ENCODE measurements at regions not wholly inside any gene's neighbourhood (a gene's known extent, or its start where the extent isn't known, plus 50 kb on each side); places are given as distances from the start of the nearest gene placed in this dataset.

- Histone ChIP-seq H3K4me1 (replicated peaks in 1 of 2; ENCODE audit: control insufficient read depth in 2 of 2, insufficient read depth in 2 of 2, low read length in 2 of 2) (no peaks in the 10 kb centered on the region), H3K27ac (ENCODE audit: extremely low read depth, low read depth, low read length) (no peak overlapping the region), H3K79me2 (ENCODE audit: control insufficient read depth, insufficient read depth, low read length) (no peaks in the 10 kb centered on the region), H3K27me3 (ENCODE audit: control insufficient read depth in 2 of 2, insufficient read depth in 2 of 2, low read length in 2 of 2) (peaks cover 34 to 51% of the 10 kb centered on the region in 2 experiments; a peak in 3 of 5 replicates), H3K4me3 (no peak overlapping the region), H4K20me1 (replicated peaks; ENCODE audit: control insufficient read depth, insufficient read depth, low read length) (no peaks in the 10 kb centered on the region; the same call in 1 of the 2 replicates), H3K9ac (ENCODE audit: insufficient read depth in 1 of 2, low read depth in 2 of 2, low read length in 2 of 2) (no peak overlapping the region), H3K9me3 (replicated peaks; ENCODE audit: control insufficient read depth, insufficient read depth, low read depth, low read length) (no peaks in the 10 kb centered on the region), H3K4me2 (ENCODE audit: insufficient read depth, low read length) (no peak overlapping the region), H3K9me1 (ENCODE audit: control insufficient read depth, insufficient read depth, low read length) (no peaks in the 10 kb centered on the region), H2AFZ (ENCODE audit: low read depth, low read length) (no peak overlapping the region), H3K36me3 (ENCODE audit: control insufficient read depth, insufficient read depth, low read length) (no peaks in the 10 kb centered on the region)
- intact Hi-C loops (cut with micrococcal nuclease) = no loop called here
- ChIA-PET CTCF (ENCODE audit: low intra/inter-chr PET ratio) (no interaction called here), POLR2A (interaction anchor here (0.6 kb wide), 1 partner anchor 10 kb away, joined by 3 read pairs; no protein-coding TSS in a partner anchor)
- 2% methylated on average over 4 of the region's 4 CpGs for WGBS (ENCODE audit: insufficient coverage, low coverage, missing lambda C conversion rate)
- in situ Hi-C loops (cut with MboI) = no loop called here
- DNase-seq (ENCODE audit: extremely low read depth in 1 of 4, low spot score in 3 of 4) (no peak), FAIRE-seq (no peak), ATAC-seq (no peak)
- BruUV-seq (replicated peaks) = no TSS peak
- TF ChIP-seq XRCC3 (IDR thresholded peaks at IDR 0.05) (no peak), ZNF143 (CRISPR knock-in tag; IDR thresholded peaks at IDR 0.05) (no peak), RBM25 (IDR thresholded peaks at IDR 0.05; ENCODE audit: low read depth, low read length, severe bottlenecking) (no peak), ZNF512 (tag; IDR thresholded peaks at IDR 0.05) (no peak), CHD7 (IDR thresholded peaks at IDR 0.05; ENCODE audit: low read depth, low read length) (no peak), ZSCAN32 (CRISPR knock-in tag; IDR thresholded peaks at IDR 0.05) (no peak), ZNF274 (IDR thresholded peaks at IDR 0.05; ENCODE audit: borderline replicate concordance, low read depth, low read length) (no peak), SREBF1 (IDR thresholded peaks at IDR 0.05; ENCODE audit: borderline replicate concordance, low read depth, low read length) (no peak)
Observed at GRCh38 chr11:120057028-120057330, 80.9 kb downstream of the TRIM29 start.

Data from K562 (cell line).